GM19240 (cell line): ENCODE measurements at regions not wholly inside any gene's neighbourhood (a gene's known extent, or its start where the extent isn't known, plus 50 kb on each side); places are given as distances from the start of the nearest gene placed in this dataset.
"Not testable (repeated sequence)": the region's sequence is repeated elsewhere in the genome, so short reads cannot be mapped to it uniquely, and the experiment has no call there.

Experiments used
- DNase-seq: peaks from one replicate; pipeline ENCODE4 v3.0.0; 2011; ENCODE audit warnings: low spot score; ENCODE audit not compliant: insufficient read length

DNA sequence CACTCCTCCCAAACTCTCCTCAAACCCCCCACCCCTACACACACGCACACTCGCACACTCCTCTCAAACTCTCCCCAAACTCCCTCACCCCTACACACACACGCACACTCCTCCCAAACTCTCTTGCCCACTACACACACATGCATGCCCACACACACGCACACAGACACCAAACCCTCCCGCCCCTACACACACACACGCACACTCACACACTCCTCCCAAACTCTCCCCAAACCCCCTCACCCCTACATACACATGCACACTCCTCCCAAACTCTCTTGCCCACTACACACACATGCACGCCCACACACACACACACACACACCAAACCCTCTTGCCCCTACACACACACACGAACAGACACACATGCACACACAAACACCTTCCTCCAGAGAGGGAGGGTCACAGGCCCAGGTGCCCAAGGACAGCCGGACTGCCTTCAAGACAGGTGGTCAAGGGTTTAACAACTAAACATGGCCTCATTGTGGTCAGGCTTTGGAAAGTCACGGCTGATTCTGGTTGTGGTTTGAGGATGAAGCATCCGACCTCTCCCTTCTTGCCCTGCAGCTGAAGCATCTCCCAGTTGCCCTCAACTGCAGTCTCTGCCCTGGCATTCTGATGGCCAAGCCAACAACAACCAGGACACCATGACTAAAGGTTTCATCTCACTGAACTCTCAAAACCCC lies 72.3 kb upstream of the SNTG2 start:
- DNase-seq, result no peak

- no peak for DNase-seq
These were observed 72.9 kb upstream of the SNTG2 start for GRCh38 chr2:877747-878146.

DNA sequence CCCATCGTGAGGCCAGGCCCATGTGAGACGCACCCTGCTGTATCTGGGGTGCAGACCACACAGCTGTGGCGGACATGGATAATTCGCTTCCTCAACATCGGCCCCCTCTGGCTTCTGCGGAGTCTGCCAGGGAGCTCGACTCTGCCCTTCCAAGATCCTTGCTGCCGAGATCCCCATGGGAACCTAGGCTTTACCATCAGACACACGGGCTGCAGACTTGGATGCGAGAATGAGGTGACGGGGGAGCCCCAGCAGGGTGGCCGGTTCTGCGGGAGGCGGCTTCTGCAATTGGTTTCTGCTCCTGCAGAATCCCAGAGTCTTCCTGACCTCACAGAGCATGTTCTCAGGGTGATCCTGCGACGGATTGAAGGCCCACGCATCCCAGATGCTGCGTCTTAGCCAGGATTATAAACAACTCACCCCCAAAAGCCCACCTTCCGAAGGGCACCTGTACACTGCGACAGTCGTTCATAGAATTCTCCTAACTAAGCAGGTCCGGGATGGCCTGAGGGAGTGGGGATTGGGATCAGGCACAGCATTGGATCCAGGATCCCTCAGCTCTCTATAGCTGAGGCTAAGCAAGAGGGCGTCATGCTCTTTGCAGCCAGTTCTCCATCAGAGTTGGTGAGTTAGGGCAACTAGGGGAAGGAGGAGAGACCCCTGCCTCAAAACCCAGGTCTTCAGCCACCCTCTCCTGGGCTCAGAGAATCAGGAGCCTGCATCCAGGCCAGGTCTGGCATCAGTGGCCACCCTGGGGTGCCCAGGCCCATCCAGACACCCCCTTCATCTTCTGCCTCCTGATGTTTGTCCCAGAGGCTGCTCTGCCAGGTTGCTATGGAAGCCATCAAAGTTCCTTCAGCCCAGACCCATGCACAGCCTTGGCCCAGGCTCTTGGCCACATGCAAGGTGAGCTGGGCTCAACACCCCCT lies 74.7 kb upstream of the SNTG2 start:
- no peak for DNase-seq

DNA sequence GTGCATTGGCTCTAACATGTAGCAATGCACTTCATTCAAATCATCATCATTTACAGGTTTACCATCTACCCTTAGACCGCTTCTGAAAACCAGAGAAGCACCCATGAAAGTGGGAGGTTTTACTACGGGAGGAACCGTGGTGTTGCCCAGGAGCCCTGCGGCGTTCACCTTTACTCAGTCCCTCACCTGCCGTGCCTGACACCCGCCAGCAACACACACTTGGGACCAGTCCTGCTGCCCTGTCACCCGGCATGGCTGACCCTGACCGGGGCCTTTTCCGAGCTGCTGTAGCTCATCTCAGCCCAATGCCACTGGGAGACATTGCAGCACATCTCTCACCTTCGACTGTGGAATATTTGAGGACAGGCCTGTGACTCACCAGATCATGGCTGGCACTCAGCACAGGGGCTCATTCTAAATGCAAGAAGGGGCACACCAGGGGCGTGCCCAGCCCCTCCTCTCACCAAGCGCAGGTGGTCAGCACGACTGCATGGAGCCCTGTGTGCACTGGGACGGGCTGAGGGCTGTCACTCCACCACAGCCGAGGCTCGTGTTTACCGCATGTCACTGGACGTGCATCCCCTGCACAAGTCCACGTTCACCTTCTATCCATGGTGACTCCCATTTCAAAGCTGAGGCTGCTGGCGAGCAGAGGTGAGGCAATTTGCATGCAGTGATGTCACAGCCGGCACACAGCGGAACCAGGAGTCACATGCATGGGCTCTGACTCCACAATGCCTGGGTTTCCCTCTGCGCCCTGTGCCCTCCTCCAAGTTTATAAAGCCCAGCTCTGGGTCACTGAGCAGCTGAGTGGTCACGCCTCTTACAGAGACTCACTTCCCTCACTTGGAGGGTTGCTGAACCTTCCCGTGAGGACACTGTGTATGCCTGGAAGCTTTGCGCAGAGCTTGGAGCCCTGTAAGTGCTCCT lies 76.7 kb upstream of the SNTG2 start:
- no peak for DNase-seq

- DNase-seq, result no peak
These were observed 77.6 kb upstream of the SNTG2 start for GRCh38 chr2:873027-873426.

- DNase-seq, result no peak
These were observed 78.5 kb upstream of the SNTG2 start for GRCh38 chr2:871926-872680.

- DNase-seq, result no peak
These were observed 79.4 kb upstream of the SNTG2 start for GRCh38 chr2:871175-871727.

DNA sequence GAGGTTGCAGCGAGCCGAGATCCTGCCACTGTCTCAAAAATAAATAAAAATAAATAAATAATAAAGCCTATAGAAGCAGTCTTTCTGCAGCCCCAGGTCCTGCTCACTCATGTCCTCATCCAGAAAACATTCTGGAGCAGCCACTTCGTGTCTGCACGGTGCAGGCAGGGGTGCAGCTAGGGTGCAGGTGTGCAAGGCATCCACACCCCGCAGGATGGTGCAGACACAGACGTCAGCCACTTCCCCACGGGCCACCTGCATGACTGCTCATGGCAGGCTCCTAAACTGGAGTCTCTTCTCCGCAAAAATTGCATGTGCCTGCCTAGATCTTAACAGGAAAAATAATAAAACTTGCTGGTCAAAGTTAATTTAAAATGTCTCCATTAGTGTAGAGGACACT lies 80.2 kb upstream of the SNTG2 start:
- DNase-seq, result no peak

DNA sequence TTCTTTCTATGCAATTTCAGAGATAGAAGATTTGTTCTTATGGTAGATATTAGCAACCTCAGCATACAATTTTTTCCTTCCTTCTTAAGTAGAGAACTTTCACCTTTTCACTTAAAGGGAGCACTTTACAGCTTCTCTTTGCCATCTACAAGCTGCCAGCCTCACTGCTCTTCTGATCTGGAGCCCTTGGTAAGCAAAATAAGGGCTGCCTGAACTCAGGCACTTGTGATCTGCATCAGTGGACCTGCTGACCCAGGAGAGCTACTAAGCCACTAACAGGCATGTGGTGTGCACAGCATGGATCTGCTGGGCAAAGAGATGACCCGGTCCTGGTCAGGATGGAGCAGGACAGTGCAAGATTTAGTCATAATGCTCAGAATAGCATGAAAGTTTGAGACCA lies 80.8 kb upstream of the SNTG2 start:
- DNase-seq, result no peak

- no peak for DNase-seq
These were observed 81.2 kb upstream of the SNTG2 start for GRCh38 chr2:869357-869871.

DNA sequence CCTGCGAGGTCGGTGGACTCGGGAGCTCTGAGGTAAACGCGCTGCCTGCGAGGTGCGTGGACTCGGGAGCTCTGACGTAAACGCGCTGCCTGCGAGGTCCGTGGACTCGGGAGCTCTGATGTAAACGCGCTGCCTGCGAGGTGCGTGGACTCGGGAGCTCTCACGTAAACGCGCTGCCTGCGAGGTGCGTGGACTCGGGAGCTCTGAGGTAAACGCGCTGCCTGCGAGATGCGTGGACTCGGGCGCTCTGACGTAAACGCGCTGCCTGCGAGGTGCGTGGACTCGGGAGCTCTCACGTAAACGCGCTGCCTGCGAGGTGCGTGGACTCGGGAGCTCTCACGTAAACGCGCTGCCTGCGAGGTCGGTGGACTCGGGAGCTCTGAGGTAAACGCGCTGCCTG lies 81.8 kb upstream of the SNTG2 start:
- not testable (repeated sequence) for DNase-seq

DNA sequence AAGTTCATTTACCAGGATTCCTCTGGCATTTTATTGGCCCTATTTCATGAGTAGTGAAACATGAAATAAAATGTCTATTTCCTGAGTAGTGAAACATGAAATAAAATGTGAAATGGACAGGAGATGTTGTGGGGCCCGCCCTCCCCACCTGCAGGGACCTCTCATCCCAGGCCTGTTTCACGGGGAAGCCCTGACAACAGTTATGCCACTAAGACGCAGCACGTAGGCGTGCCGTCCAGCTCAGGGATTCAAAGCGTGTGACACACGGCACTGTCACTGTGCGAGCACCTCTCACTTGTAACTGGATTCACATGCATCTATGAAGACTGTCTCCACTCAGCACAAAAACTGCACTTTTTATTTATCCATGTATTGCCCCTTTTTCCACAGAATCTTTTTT lies 83.4 kb upstream of the SNTG2 start:
- DNase-seq, result no peak

DNA sequence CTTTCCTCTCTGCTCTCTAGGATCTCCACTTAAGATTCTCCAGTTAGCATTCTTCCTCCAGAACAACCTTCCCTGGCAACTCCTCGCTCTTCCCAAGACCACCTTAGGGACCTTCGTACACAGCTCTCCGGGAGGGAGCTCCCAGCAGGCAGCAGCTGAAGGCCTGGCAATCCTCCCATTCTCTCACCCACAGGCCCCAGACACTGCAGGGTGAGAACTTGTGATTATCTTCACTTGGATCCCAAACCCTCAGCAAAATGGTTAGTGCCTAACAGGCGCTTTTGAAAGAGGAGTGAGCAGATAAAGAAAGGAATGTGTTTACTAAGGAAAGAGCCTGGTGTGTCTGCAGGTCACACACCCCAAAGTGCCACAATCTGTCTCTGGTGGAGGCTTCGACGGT lies 83.8 kb upstream of the SNTG2 start:
- no peak for DNase-seq

DNA sequence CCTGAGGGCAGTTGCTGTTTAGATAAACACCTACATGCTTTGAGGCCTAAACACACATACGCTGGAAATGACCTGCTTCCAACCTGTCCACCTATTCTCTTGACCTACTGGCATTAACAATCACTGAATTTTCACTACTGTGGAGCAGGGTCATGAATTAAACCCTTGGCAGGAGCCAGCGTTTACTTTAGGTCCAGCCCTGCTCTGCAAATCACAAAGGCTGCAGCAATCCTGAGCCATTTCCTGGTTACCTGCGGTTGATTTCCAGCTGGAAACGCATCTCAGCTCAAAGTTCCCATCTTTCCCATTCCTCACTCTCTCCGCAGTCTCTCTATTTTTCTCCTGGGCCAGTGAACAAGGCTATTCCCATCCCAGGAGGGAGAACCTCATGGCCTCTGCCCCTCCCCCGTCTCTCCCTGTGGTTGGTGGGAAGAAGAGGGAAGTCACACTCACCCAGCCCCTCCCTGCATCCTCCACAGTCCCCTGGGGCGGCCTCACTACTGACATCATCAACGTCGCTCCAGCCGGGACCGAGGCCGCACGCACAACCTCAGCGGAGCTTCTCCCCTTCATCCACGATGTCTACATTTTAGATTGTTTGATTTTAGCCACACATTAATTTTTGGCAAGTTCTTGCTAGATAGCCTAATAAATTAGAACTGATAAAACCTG lies 84.5 kb upstream of the SNTG2 start:
- DNase-seq, result no peak

GRCh38 chr2:864501-865106 lies 86.0 kb upstream of the SNTG2 start:
- DNase-seq, result no peak

- DNase-seq, result no peak
These were observed 86.8 kb upstream of the SNTG2 start for GRCh38 chr2:863732-864450.

- no peak for DNase-seq
These were observed 87.8 kb upstream of the SNTG2 start for GRCh38 chr2:862731-863466.

DNA sequence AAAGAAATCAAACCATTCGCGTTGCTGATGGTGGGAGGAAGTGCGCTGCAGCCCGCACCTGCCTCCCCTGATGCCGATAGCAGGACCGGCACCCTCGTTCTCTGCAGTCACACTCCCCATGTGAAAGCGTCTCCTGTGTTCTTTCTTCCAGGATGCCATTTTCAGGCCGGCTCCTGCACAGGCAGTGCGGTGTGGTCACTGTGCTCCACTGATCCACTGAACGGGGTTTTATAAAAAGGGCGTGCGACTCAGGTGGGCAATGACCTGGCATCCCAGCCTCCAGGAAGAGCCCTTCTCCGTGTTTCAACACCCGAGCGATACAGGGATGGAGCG lies 88.3 kb upstream of the SNTG2 start:
- DNase-seq, result no peak
